ENCODE measurements at regions not wholly inside any gene's neighbourhood (a gene's known extent, or its start where the extent isn't known, plus 50 kb on each side); places are given as distances from the start of the nearest gene placed in this dataset.

- no peaks in the 10 kb centered on the region for H3K9me3 ChIP-seq (ENCODE audit: control insufficient read depth, low read length)
- no peaks in the 10 kb centered on the region for H3K4me1 ChIP-seq (ENCODE audit: control insufficient read depth, insufficient read depth, low read length)
- no peak overlapping the region for H3K4me3 ChIP-seq (ENCODE audit: low read length)
- Mint-ChIP-seq H3K4me3 (no peak overlapping the region), H3K27ac (no peak overlapping the region), H3K27me3 (ENCODE audit: insufficient read depth) (no peaks in the 10 kb centered on the region), H3K36me3 (ENCODE audit: low read depth) (no peaks in the 10 kb centered on the region), H3K9me3 (no peaks in the 10 kb centered on the region), H3K4me1 (peaks cover 1% of the 10 kb centered on the region)
- TF ChIP-seq CTCF (conservative IDR thresholded peaks at IDR 0.05) = no peak
- H3K27me3 ChIP-seq (ENCODE audit: control insufficient read depth, insufficient read depth, low read length, poor library complexity, severe bottlenecking) = no peaks in the 10 kb centered on the region
- no peak overlapping the region for H3K27ac ChIP-seq (ENCODE audit: low read depth, low read length)
- no peaks in the 10 kb centered on the region for H3K36me3 ChIP-seq (ENCODE audit: control insufficient read depth, insufficient read depth, low read length)
- 87 to 89% methylated on average over 2 of the region's 2 CpGs for WGBS, 2 experiments (ENCODE audit: insufficient coverage in 1 of 2, insufficient read length in 1 of 2)
- no peak overlapping the region for H3K9ac ChIP-seq (ENCODE audit: extremely low read depth, low read length, poor library complexity, severe bottlenecking)
- DNase-seq = no peak
These were observed 62.6 kb upstream of the AKAP12 start for GRCh38 chr6:151176911-151177770.

GRCh38 chr6:151178373-151178772 lies 61.4 kb upstream of the AKAP12 start:
- WGBS, 2 experiments (ENCODE audit: insufficient coverage in 1 of 2, insufficient read length in 1 of 2) = 88% methylated on average over 3 of the region's 3 CpGs; no CpG with 5 or more reads in 1 of the 2 experiments
- Histone ChIP-seq H3K36me3 (ENCODE audit: control insufficient read depth, insufficient read depth, low read length) (no peaks in the 10 kb centered on the region), H3K27ac (ENCODE audit: low read depth, low read length) (no peak overlapping the region), H3K9me3 (ENCODE audit: control insufficient read depth, low read length) (peaks cover 4% of the 10 kb centered on the region), H3K4me3 (ENCODE audit: low read length) (no peak overlapping the region), H3K27me3 (ENCODE audit: control insufficient read depth, insufficient read depth, low read length, poor library complexity, severe bottlenecking) (no peaks in the 10 kb centered on the region), H3K4me1 (ENCODE audit: control insufficient read depth, insufficient read depth, low read length) (no peaks in the 10 kb centered on the region), H3K9ac (ENCODE audit: extremely low read depth, low read length, poor library complexity, severe bottlenecking) (no peak overlapping the region)
- Mint-ChIP-seq H3K9me3 (peaks cover 9% of the 10 kb centered on the region), H3K4me1 (peaks cover 1% of the 10 kb centered on the region), H3K36me3 (ENCODE audit: low read depth) (no peaks in the 10 kb centered on the region), H3K4me3 (no peak overlapping the region), H3K27me3 (ENCODE audit: insufficient read depth) (no peaks in the 10 kb centered on the region), H3K27ac (no peak overlapping the region)
- no peak for TF ChIP-seq CTCF (conservative IDR thresholded peaks at IDR 0.05)
- DNase-seq = no peak

- H3K4me1 ChIP-seq (ENCODE audit: control insufficient read depth, insufficient read depth, low read length) = no peaks in the 10 kb centered on the region
- WGBS, 2 experiments (ENCODE audit: insufficient coverage in 1 of 2, insufficient read length in 1 of 2) = 94 to 100% methylated on average over 2 of the region's 2 CpGs
- no peak overlapping the region for H3K9ac ChIP-seq (ENCODE audit: extremely low read depth, low read length, poor library complexity, severe bottlenecking)
- Mint-ChIP-seq H3K27me3 (ENCODE audit: insufficient read depth) (no peaks in the 10 kb centered on the region), H3K36me3 (ENCODE audit: low read depth) (no peaks in the 10 kb centered on the region), H3K4me1 (peaks cover 1% of the 10 kb centered on the region), H3K27ac (no peak overlapping the region), H3K4me3 (no peak overlapping the region), H3K9me3 (peaks cover 18% of the 10 kb centered on the region)
- no peak for DNase-seq
- no peak for TF ChIP-seq CTCF (conservative IDR thresholded peaks at IDR 0.05)
- H3K9me3 ChIP-seq (ENCODE audit: control insufficient read depth, low read length) = peaks cover 9% of the 10 kb centered on the region
- H3K36me3 ChIP-seq (ENCODE audit: control insufficient read depth, insufficient read depth, low read length) = no peaks in the 10 kb centered on the region
- H3K27ac ChIP-seq (ENCODE audit: low read depth, low read length) = no peak overlapping the region
- H3K4me3 ChIP-seq (ENCODE audit: low read length) = no peak overlapping the region
- H3K27me3 ChIP-seq (ENCODE audit: control insufficient read depth, insufficient read depth, low read length, poor library complexity, severe bottlenecking) = no peaks in the 10 kb centered on the region
These were observed 60.4 kb upstream of the AKAP12 start for GRCh38 chr6:151179321-151179720.

Data from endodermal cell (in vitro differentiated cells).